K562 (cell line): ENCODE measurements at regions not wholly inside any gene's neighbourhood (a gene's known extent, or its start where the extent isn't known, plus 50 kb on each side); places are given as distances from the start of the nearest gene placed in this dataset.

Experiments used
- ATAC-seq: fragments of 200-7000 bp; cut with Tn5 transposase; 3 replicates; pipeline ENCODE4 v1.9.1; 2020; ENCODE audit warnings: moderate library complexity
- BruUV-seq: library from RNA; stranded (reverse); fragments of 400-500 nt; replicated peaks from 2 replicates; lab custom pipeline; 2021; lab: Mats Ljungman, UMichigan
- CTCF ChIA-PET: fragments of 300-600 bp; formaldehyde crosslinking; extraction: SDS; loops from one replicate; lab custom pipeline; 2021; ENCODE audit warnings: low intra/inter-chr PET ratio; lab: Yijun Ruan, JAX
- POLR2A ChIA-PET: fragments of 300-600, 350-650 bp; sonication (Branson Sonifier 250); formaldehyde crosslinking; extraction: SDS; loops from one replicate; lab custom pipeline; 2021; ENCODE audit warnings: antibody characterized with exemption, inconsistent platforms; lab: Yijun Ruan, JAX
- DNase-seq, 4 experiments: peaks; one replicate each; pipeline versions ENCODE4 v3.0.0 to v3.0.0-alpha.2; 2011 to 2018; ENCODE audit warnings: low spot score in 3 of 4, mixed read lengths in 3 of 4; ENCODE audit errors: extremely low read depth in 1 of 4
- FAIRE-seq: peaks from 2 replicates; lab custom pipeline; 2011; peaks lifted over from hg19 to GRCh38; lab: Jason Lieb, UNC
- H2AFZ ChIP-seq: 2 replicates; pipeline ENCODE4 v1.6.0; 2011; ENCODE audit warnings: low read depth, low read length, control low read depth, inconsistent platforms
- H3K27ac ChIP-seq: fragments of 200-600 bp; 3 replicates; pipeline ENCODE4 v1.8.0; 2011; ENCODE audit warnings: low read depth, mild to moderate bottlenecking, control low read depth, inconsistent platforms, low read length, moderate library complexity, mixed read lengths; ENCODE audit errors: extremely low read depth
- H3K27me3 ChIP-seq, 2 experiments: fragments of 300-600 bp in 1 of 2; 2 replicates in 1 of 2; 3 replicates in 1 of 2; pipeline versions ENCODE4 v1.6.0 to v1.8.0; 2011; ENCODE audit warnings: inconsistent platforms in 2 of 2, low read length in 2 of 2, mild to moderate bottlenecking in 1 of 2, mixed read lengths in 1 of 2, moderate library complexity in 1 of 2; ENCODE audit not compliant: control insufficient read depth in 2 of 2, insufficient read depth in 2 of 2
- H3K36me3 ChIP-seq: fragments of 300-600 bp; 3 replicates; pipeline ENCODE4 v1.8.0; 2011; ENCODE audit warnings: mild to moderate bottlenecking, low read length, inconsistent platforms; ENCODE audit not compliant: control insufficient read depth, insufficient read depth
- H3K4me1 ChIP-seq, 2 experiments: fragments of 200-600 bp in 1 of 2; replicated peaks in 1 of 2; 2 replicates in 1 of 2; 3 replicates in 1 of 2; pipeline versions ENCODE4 v1.5.1 to v1.8.0; 2011; ENCODE audit warnings: inconsistent platforms in 2 of 2, low read length in 2 of 2, mild to moderate bottlenecking in 1 of 2, mixed read lengths in 1 of 2, moderate library complexity in 1 of 2; ENCODE audit not compliant: control insufficient read depth in 2 of 2, insufficient read depth in 2 of 2
- H3K4me2 ChIP-seq: 2 replicates; pipeline ENCODE4 v1.6.1; 2011; ENCODE audit warnings: low read length, control low read depth, inconsistent platforms, mixed read lengths; ENCODE audit not compliant: insufficient read depth
- H3K4me3 ChIP-seq: fragments of 200-600 bp; sonication (generic), shearing (Covaris generic); 2 replicates; pipeline ENCODE4 v1.5.1; 2016; ENCODE audit warnings: control low read depth, inconsistent platforms
- H3K79me2 ChIP-seq: fragments of 200-600 bp; 3 replicates; pipeline ENCODE4 v1.8.0; 2011; ENCODE audit warnings: low read length, inconsistent platforms; ENCODE audit not compliant: control insufficient read depth, insufficient read depth
- H3K9ac ChIP-seq, 2 experiments: 2 replicates each; pipeline versions ENCODE4 v1.6.0 to v1.6.1; 2011; ENCODE audit warnings: low read depth in 2 of 2, low read length in 2 of 2, control low read depth in 1 of 2, inconsistent platforms in 1 of 2, mild to moderate bottlenecking in 1 of 2, mixed read lengths in 1 of 2; ENCODE audit not compliant: insufficient read depth in 1 of 2
- H3K9me1 ChIP-seq: one replicate; pipeline ENCODE4 v1.6.0; 2011; ENCODE audit warnings: inconsistent platforms, mild to moderate bottlenecking, low read length, moderate library complexity; ENCODE audit not compliant: control insufficient read depth, insufficient read depth
- H3K9me3 ChIP-seq: replicated peaks from 2 replicates; pipeline ENCODE4 v1.5.1; 2011; ENCODE audit warnings: low read depth, low read length, inconsistent platforms; ENCODE audit not compliant: control insufficient read depth, insufficient read depth
- H4K20me1 ChIP-seq: replicated peaks from 2 replicates; pipeline ENCODE4 v1.6.1; 2011; ENCODE audit warnings: low read length, inconsistent platforms, mixed read lengths; ENCODE audit not compliant: control insufficient read depth, insufficient read depth
- CBX3 ChIP-seq, 2 experiments: IDR thresholded peaks; 1 replicate in 1 of 2; 2 replicates in 1 of 2; pipeline ENCODE4 v1.6.1; 2012; ENCODE audit warnings: inconsistent platforms in 2 of 2, low read length in 2 of 2, borderline replicate concordance in 1 of 2, control low read depth in 1 of 2
- CREB3L1 ChIP-seq: fragments of 450-650 bp; IDR thresholded peaks from 2 replicates; pipeline ENCODE4 v1.6.1; 2014; ENCODE audit warnings: low read depth, mild to moderate bottlenecking, moderate library complexity, borderline replicate concordance
- HDAC8 ChIP-seq: fragments of 450-650 bp; IDR thresholded peaks from 2 replicates; pipeline ENCODE4 v1.6.1; 2016; ENCODE audit warnings: mild to moderate bottlenecking, missing genetic modification characterization, moderate library complexity, missing compliant biosample characterization
- HMBOX1 ChIP-seq: sonication (generic); IDR thresholded peaks from 2 replicates; pipeline ENCODE4 v1.6.1; 2016
- MBD2 ChIP-seq: sonication (generic); IDR thresholded peaks from 2 replicates; pipeline ENCODE4 v1.6.1; 2016; ENCODE audit warnings: low read depth, borderline replicate concordance
- MEF2D ChIP-seq: conservative IDR thresholded peaks from 2 replicates; pipeline ENCODE4 v1.6.1; 2016; ENCODE audit warnings: low read depth, missing genetic modification characterization, missing compliant biosample characterization
- PATZ1 ChIP-seq: fragments of 250-450 bp; sonication (Bioruptor Pico); IDR thresholded peaks from 2 replicates; pipeline ENCODE4 v1.5.0; 2020; ENCODE audit warnings: mild to moderate bottlenecking, borderline replicate concordance
- POLR3G ChIP-seq: IDR thresholded peaks from 2 replicates; pipeline ENCODE4 v1.6.1; 2011; ENCODE audit not compliant: insufficient read length, insufficient replicate concordance; ENCODE audit errors: extremely low read depth
- RBFOX2 ChIP-seq: fragments of 200-400 bp; formaldehyde crosslinking; IDR thresholded peaks from 2 replicates; pipeline ENCODE4 v1.6.1; 2017; ENCODE audit warnings: low read depth, mild to moderate bottlenecking, low read length, moderate library complexity
- RBM22 ChIP-seq: fragments of 200-400 bp; formaldehyde crosslinking; IDR thresholded peaks from 2 replicates; pipeline ENCODE4 v1.6.1; 2018; ENCODE audit warnings: low read length, low read depth; ENCODE audit not compliant: poor library complexity, severe bottlenecking
- SMARCA5 ChIP-seq: fragments of 450-650 bp; IDR thresholded peaks from 2 replicates; pipeline ENCODE4 v1.6.1; 2016
- SNAPC5 ChIP-seq: fragments of 250-450 bp; sonication (Bioruptor Pico); IDR thresholded peaks from 2 replicates; pipeline ENCODE4 v1.8.0; 2021; ENCODE audit warnings: moderate library complexity, mild to moderate bottlenecking, inconsistent platforms
- STAT6 ChIP-seq: sonication (generic); formaldehyde crosslinking; IDR thresholded peaks from 2 replicates; pipeline ENCODE4 v1.8.1; 2023; ENCODE audit warnings: mild to moderate bottlenecking, missing genetic modification reagents
- ZNF354B ChIP-seq: fragments of 250-450 bp; sonication (Bioruptor Pico); IDR thresholded peaks from 2 replicates; pipeline ENCODE4 v1.4.0; 2020
- ZNF75A ChIP-seq: fragments of 450-650 bp; formaldehyde crosslinking; IDR thresholded peaks from 2 replicates; pipeline ENCODE4 v1.4.0; 2020; ENCODE audit warnings: mild to moderate bottlenecking
- WGBS: fragments of 100-300 bp; shearing (Covaris generic); methylation state at CpG from one replicate; pipeline ENCODE4 v1.1.6; 2016; ENCODE audit warnings: low coverage, mixed read lengths; ENCODE audit not compliant: insufficient coverage; ENCODE audit errors: missing lambda C conversion rate; 5-methylcytosine and 5-hydroxymethylcytosine counted together
- in situ Hi-C: fragments of 300-500 bp; cut with MboI; formaldehyde crosslinking; loops from 4 replicates; pipeline ENCODE4 v1.15.0; 2018; ENCODE audit warnings: inconsistent platforms, mixed read lengths
- intact Hi-C: fragments of 100-400 bp; cut with micrococcal nuclease; formaldehyde crosslinking; loops from 2 replicates; pipeline ENCODE4 v1.14.2; 2022

- TF ChIP-seq POLR3G, result no peak
- TF ChIP-seq RBFOX2, result no peak
- no peak for TF ChIP-seq HMBOX1
- no peak for TF ChIP-seq CREB3L1
- TF ChIP-seq ZNF354B (CRISPR knock-in tag), result no peak
Observed at GRCh38 chr21:17436626-17437111, 76.2 kb upstream of the CXADR start (continued).

GRCh38 chr21:17438635-17439034 is 74.2 kb upstream of the CXADR start:
- intact Hi-C loops (no loop called here), in situ Hi-C loops (no loop called here)
- POLR2A ChIA-PET, result no interaction called here
- CTCF ChIA-PET, result no interaction called here
- Histone ChIP-seq H3K27me3 (no peaks in the 10 kb centered on the region), H3K4me1 (no peaks in the 10 kb centered on the region), H3K4me2 (no peak overlapping the region), H4K20me1 (no peaks in the 10 kb centered on the region), H3K9ac (no peak overlapping the region), H3K36me3 (no peaks in the 10 kb centered on the region), H3K79me2 (no peaks in the 10 kb centered on the region), H2AFZ (no peak overlapping the region), H3K4me3 (no peak overlapping the region), H3K9me3 (no peaks in the 10 kb centered on the region), H3K27ac (no peak overlapping the region), H3K9me1 (no peaks in the 10 kb centered on the region)
- DNase-seq, result no peak
- BruUV-seq, result no TSS peak
- FAIRE-seq, result no peak
- no peak for ATAC-seq
- WGBS, result 0% methylated on average over 5 of the region's 5 CpGs
- no peak for TF ChIP-seq SMARCA5
- no peak for TF ChIP-seq PATZ1
- TF ChIP-seq STAT6, result no peak
- no peak for TF ChIP-seq MBD2
- TF ChIP-seq ZNF75A, result no peak
- no peak for TF ChIP-seq CBX3 (IDR thresholded peaks at IDR 0.05; ENCODE audit: borderline replicate concordance in 1 of 2, low read length in 2 of 2)
- TF ChIP-seq HDAC8, result no peak
- no peak for TF ChIP-seq MEF2D (tag)
- TF ChIP-seq SNAPC5 (CRISPR knock-in tag), result no peak
- no peak for TF ChIP-seq RBM22
